H9 (cell line): ENCODE measurements at regions not wholly inside any gene's neighbourhood (a gene's known extent, or its start where the extent isn't known, plus 50 kb on each side); places are given as distances from the start of the nearest gene placed in this dataset.

Experiments
- DNase-seq: peaks from one replicate; pipeline ENCODE4 v3.0.0-alpha.2; 2017
- H2AFZ ChIP-seq: one replicate; pipeline ENCODE4 v1.6.1; 2013; ENCODE audit warnings: mild to moderate bottlenecking, low read length, control low read depth, moderate library complexity
- H2AK5ac ChIP-seq: 2 replicates; pipeline ENCODE4 v1.6.1; 2013; ENCODE audit warnings: low read length, control low read depth, mixed read lengths; ENCODE audit not compliant: insufficient read length
- H2BK120ac ChIP-seq: one replicate; pipeline ENCODE4 v1.6.1; 2013; ENCODE audit warnings: low read depth, mild to moderate bottlenecking, low read length, control low read depth, inconsistent platforms; ENCODE audit not compliant: poor library complexity, severe bottlenecking
- H2BK12ac ChIP-seq: 2 replicates; pipeline ENCODE4 v1.6.1; 2013; ENCODE audit warnings: low read length, control low read depth, mixed read lengths, low read depth; ENCODE audit not compliant: insufficient read length
- H2BK15ac ChIP-seq: 2 replicates; pipeline ENCODE4 v1.6.1; 2013; ENCODE audit warnings: low read depth, low read length, control low read depth
- H2BK20ac ChIP-seq: one replicate; pipeline ENCODE4 v1.6.1; 2013; ENCODE audit warnings: low read depth, mild to moderate bottlenecking, low read length, control low read depth, inconsistent platforms; ENCODE audit not compliant: poor library complexity, severe bottlenecking
- H2BK5ac ChIP-seq: 2 replicates; pipeline ENCODE4 v1.6.1; 2013; ENCODE audit warnings: low read length, control low read depth, mixed read lengths; ENCODE audit not compliant: insufficient read length
- H3K14ac ChIP-seq: 2 replicates; pipeline ENCODE4 v1.6.1; 2013; ENCODE audit warnings: low read length, control low read depth; ENCODE audit not compliant: insufficient read depth
- H3K18ac ChIP-seq: 2 replicates; pipeline ENCODE4 v1.6.1; 2013; ENCODE audit warnings: low read depth, mild to moderate bottlenecking, mixed read lengths, low read length, control low read depth; ENCODE audit not compliant: insufficient read length
- H3K23ac ChIP-seq: 2 replicates; pipeline ENCODE4 v1.6.1; 2013; ENCODE audit warnings: low read length, control low read depth, mixed read lengths, low read depth; ENCODE audit not compliant: insufficient read length
- H3K23me2 ChIP-seq: 2 replicates; pipeline ENCODE4 v1.6.1; 2013; ENCODE audit warnings: low read depth, mild to moderate bottlenecking, mixed read lengths, low read length, control low read depth; ENCODE audit not compliant: insufficient read length, poor library complexity, severe bottlenecking
- H3K27ac ChIP-seq: 2 replicates; pipeline ENCODE4 v1.5.1; 2013; ENCODE audit warnings: low read length, control low read depth, mixed read lengths, low read depth; ENCODE audit not compliant: insufficient read length
- H3K27me3 ChIP-seq: 2 replicates; pipeline ENCODE4 v1.6.1; 2013; ENCODE audit warnings: low read length, control low read depth, inconsistent platforms; ENCODE audit not compliant: insufficient read depth
- H3K4ac ChIP-seq: 2 replicates; pipeline ENCODE4 v1.6.1; 2013; ENCODE audit warnings: low read depth, mild to moderate bottlenecking, control low read depth, inconsistent platforms, low read length, moderate library complexity
- H3K4me1 ChIP-seq: 2 replicates; pipeline ENCODE4 v1.6.1; 2013; ENCODE audit warnings: low read length, control low read depth, inconsistent platforms; ENCODE audit not compliant: insufficient read depth
- H3K4me2 ChIP-seq: 2 replicates; pipeline ENCODE4 v1.6.1; 2013; ENCODE audit warnings: low read length, control low read depth, mixed read lengths; ENCODE audit not compliant: insufficient read length, insufficient read depth
- H3K56ac ChIP-seq: 2 replicates; pipeline ENCODE4 v1.6.1; 2013; ENCODE audit warnings: low read depth, mild to moderate bottlenecking, mixed read lengths, low read length, control low read depth; ENCODE audit not compliant: insufficient read length
- H3K79me1 ChIP-seq: 2 replicates; pipeline ENCODE4 v1.6.1; 2013; ENCODE audit warnings: low read depth, mild to moderate bottlenecking, moderate library complexity, low read length, control low read depth, inconsistent platforms; ENCODE audit not compliant: insufficient read depth, poor library complexity, severe bottlenecking
- H3K79me2 ChIP-seq: 2 replicates; pipeline ENCODE4 v1.6.1; 2013; ENCODE audit warnings: low read length, control low read depth, inconsistent platforms; ENCODE audit not compliant: insufficient read depth
- H3K9ac ChIP-seq: 2 replicates; pipeline ENCODE4 v1.6.1; 2013; ENCODE audit warnings: low read length, control low read depth, mixed read lengths; ENCODE audit not compliant: insufficient read length; ENCODE audit errors: extremely low read depth
- H3K9me3 ChIP-seq: one replicate; pipeline ENCODE4 v1.6.1; 2013; ENCODE audit warnings: low read depth, low read length, inconsistent platforms; ENCODE audit not compliant: control insufficient read depth
- H3T11ph ChIP-seq: one replicate; pipeline ENCODE4 v1.6.1; 2013; ENCODE audit warnings: mild to moderate bottlenecking, low read length, control low read depth, inconsistent platforms
- H4K20me1 ChIP-seq: one replicate; pipeline ENCODE4 v1.6.1; 2013; ENCODE audit not compliant: control insufficient read depth, insufficient read length, insufficient read depth
- H4K5ac ChIP-seq: 2 replicates; pipeline ENCODE4 v1.6.1; 2013; ENCODE audit warnings: low read depth, mild to moderate bottlenecking, mixed read lengths, low read length, control low read depth; ENCODE audit not compliant: insufficient read length
- H4K8ac ChIP-seq: replicated peaks from 2 replicates; pipeline ENCODE4 v1.6.1; 2013; ENCODE audit warnings: low read length, control low read depth, mixed read lengths, low read depth; ENCODE audit not compliant: insufficient read length
- H4K91ac ChIP-seq: 2 replicates; pipeline ENCODE4 v1.6.1; 2013; ENCODE audit warnings: low read depth, mild to moderate bottlenecking, moderate library complexity, mixed read lengths, low read length, control low read depth; ENCODE audit not compliant: insufficient read length
- H3K27ac Mint-ChIP-seq, 3 experiments: 2 replicates in 2 of 3; 3 replicates in 1 of 3; pipeline ENCODE4 v1.8.0; 2020 to 2021; ENCODE audit warnings: mixed read lengths in 3 of 3, mild to moderate bottlenecking in 1 of 3, moderate library complexity in 1 of 3
- H3K27me3 Mint-ChIP-seq: 2 replicates; pipeline ENCODE4 v1.8.0; 2021; ENCODE audit warnings: low read depth, mild to moderate bottlenecking, moderate library complexity, mixed read lengths
- H3K36me3 Mint-ChIP-seq, 3 experiments: 2 replicates in 2 of 3; 3 replicates in 1 of 3; pipeline ENCODE4 v1.8.0; 2020 to 2021; ENCODE audit warnings: low read depth in 3 of 3, mixed read lengths in 3 of 3; ENCODE audit not compliant: insufficient read depth in 1 of 3
- H3K4me1 Mint-ChIP-seq, 2 experiments: 2 replicates each; pipeline ENCODE4 v1.8.0; 2020; ENCODE audit warnings: mixed read lengths in 2 of 2
- H3K4me3 Mint-ChIP-seq, 2 experiments: 2 replicates in 1 of 2; 3 replicates in 1 of 2; pipeline ENCODE4 v1.8.0; 2020 to 2021; ENCODE audit warnings: mild to moderate bottlenecking in 2 of 2, mixed read lengths in 2 of 2, moderate library complexity in 1 of 2
- H3K9me3 Mint-ChIP-seq, 2 experiments: 2 replicates in 1 of 2; 3 replicates in 1 of 2; pipeline ENCODE4 v1.8.0; 2020; ENCODE audit warnings: mild to moderate bottlenecking in 2 of 2, mixed read lengths in 2 of 2, moderate library complexity in 1 of 2
- WGBS: extraction: QIAGEN DNeasy Blood & Tissue Kit; methylation state at CpG from one replicate; pipeline ENCODE4 v1.1.7; 2013; ENCODE audit warnings: missing lambda C conversion rate, low lambda C conversion rate, mixed read lengths; ENCODE audit not compliant: insufficient read length; ENCODE audit errors: extremely low coverage; 5-methylcytosine and 5-hydroxymethylcytosine counted together
- TF ChIP-seq, protein P1 (sequence below): fragments of 200-600 bp; sonication (generic); conservative IDR thresholded peaks from 3 replicates; pipeline ENCODE4 v1.8.0; 2021; ENCODE audit warnings: antibody characterized with exemption, mild to moderate bottlenecking

DNA sequence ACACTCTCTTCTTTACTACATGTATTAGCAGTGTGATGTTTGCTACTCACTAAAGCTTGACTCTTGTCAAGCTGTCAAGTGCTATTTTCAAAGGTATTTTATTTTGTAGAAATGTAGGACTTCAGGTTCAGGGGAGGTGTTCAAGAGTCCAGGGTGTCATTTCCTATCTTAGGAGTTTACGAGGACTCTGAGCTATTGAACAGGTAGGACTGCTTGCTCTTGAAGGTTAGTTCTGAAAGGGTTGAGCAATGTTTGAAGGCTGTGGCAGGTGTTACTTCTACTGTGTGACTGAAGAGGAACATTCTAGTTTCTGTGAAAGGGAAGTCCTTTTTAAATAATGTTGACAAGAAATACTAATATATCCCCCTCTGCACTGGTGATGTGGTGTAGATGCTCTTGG is 1151.2 kb downstream of the PDHA2 start:
- H3K27me3 Mint-ChIP-seq, result no peaks in the 10 kb centered on the region
- Histone ChIP-seq H3K9me3 (no peaks in the 10 kb centered on the region), H4K5ac (no peak overlapping the region), H3K23ac (no peak overlapping the region), H3K79me1 (no peaks in the 10 kb centered on the region), H3K9ac (no peak overlapping the region), H3K27me3 (no peaks in the 10 kb centered on the region), H4K8ac (no peak overlapping the region), H3K4me2 (no peak overlapping the region), H2AFZ (no peak overlapping the region), H4K91ac (no peak overlapping the region), H2BK5ac (no peak overlapping the region), H2BK12ac (no peak overlapping the region), H3K79me2 (no peaks in the 10 kb centered on the region), H2BK15ac (no peak overlapping the region), H3K56ac (no peak overlapping the region), H3K18ac (no peak overlapping the region), H3K27ac (no peak overlapping the region), H2BK120ac (no peak overlapping the region), H2BK20ac (no peak overlapping the region), H2AK5ac (no peak overlapping the region), H3K23me2 (no peaks in the 10 kb centered on the region), H3K4me1 (peaks cover 8% of the 10 kb centered on the region; the same call in 1 of the 2 replicates), H3K14ac (no peak overlapping the region), H4K20me1 (no peaks in the 10 kb centered on the region), H3T11ph (no peak overlapping the region), H3K4ac (no peak overlapping the region)
- H3K4me1 Mint-ChIP-seq, result peaks cover 30 to 44% of the 10 kb centered on the region in 2 experiments
- TF ChIP-seq, protein P1, sequence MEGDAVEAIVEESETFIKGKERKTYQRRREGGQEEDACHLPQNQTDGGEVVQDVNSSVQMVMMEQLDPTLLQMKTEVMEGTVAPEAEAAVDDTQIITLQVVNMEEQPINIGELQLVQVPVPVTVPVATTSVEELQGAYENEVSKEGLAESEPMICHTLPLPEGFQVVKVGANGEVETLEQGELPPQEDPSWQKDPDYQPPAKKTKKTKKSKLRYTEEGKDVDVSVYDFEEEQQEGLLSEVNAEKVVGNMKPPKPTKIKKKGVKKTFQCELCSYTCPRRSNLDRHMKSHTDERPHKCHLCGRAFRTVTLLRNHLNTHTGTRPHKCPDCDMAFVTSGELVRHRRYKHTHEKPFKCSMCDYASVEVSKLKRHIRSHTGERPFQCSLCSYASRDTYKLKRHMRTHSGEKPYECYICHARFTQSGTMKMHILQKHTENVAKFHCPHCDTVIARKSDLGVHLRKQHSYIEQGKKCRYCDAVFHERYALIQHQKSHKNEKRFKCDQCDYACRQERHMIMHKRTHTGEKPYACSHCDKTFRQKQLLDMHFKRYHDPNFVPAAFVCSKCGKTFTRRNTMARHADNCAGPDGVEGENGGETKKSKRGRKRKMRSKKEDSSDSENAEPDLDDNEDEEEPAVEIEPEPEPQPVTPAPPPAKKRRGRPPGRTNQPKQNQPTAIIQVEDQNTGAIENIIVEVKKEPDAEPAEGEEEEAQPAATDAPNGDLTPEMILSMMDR, result no peak
- H3K9me3 Mint-ChIP-seq, result peaks cover 3 to 4% of the 10 kb centered on the region in 2 experiments; a peak in 3 of 5 replicates
- H3K36me3 Mint-ChIP-seq, result peaks cover 0 to 12% (median 3%) of the 10 kb centered on the region in 3 experiments; a peak in 2 of 7 replicates
- no peak for DNase-seq
- H3K4me3 Mint-ChIP-seq, result no peak overlapping the region
- no peak overlapping the region for H3K27ac Mint-ChIP-seq
- no CpG with 5 or more reads among the region's 1 CpG for WGBS
